ENCODE measurements at regions not wholly inside any gene's neighbourhood (a gene's known extent, or its start where the extent isn't known, plus 50 kb on each side); places are given as distances from the start of the nearest gene placed in this dataset.

DNA sequence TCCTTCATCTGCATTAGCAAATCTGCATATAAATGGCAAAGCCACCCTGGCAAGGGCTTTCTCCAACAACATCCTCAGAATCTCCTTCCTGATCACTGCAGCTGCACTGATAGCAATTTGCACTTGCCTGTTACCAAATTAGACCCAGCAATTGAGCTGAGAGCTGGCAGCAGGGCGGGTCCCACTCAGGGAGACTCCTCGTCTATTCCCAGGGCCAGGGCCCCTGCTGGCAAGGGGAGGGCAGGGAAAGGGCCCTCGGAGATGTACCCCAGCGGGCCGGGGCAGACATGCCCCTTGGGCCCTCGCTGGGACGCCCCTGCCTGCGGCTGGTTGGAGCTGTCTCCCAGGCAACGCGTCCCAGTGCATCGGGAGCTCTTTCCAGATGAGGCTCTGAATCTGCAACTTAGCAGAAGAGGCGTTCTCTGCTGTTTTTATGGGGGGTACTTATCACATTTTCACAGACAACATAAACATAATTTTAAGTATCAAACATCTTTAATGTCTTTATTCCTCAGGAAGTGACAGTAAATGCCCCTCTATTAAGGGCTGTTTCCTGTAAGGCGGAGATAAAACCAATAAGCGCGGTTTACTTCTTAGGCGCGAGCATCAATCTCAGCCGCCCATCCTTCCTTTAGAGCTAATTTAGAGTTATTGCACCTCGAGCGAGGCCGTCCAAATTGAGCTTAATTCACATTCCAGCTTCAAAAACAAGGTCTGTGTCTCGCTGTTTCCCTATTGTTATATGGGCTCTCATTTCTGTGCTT, 249.0 kb upstream of the PPP2R2D start:
- peaks cover 0 to 19% of the 10 kb centered on the region in 2 donors for H3K27me3 ChIP-seq (ENCODE audit: control insufficient read depth in 2 of 2, insufficient read depth in 2 of 2, low read length in 2 of 2)
- Mint-ChIP-seq H3K27ac (no peak overlapping the region), H3K4me3 (no peak overlapping the region), H3K27me3 (ENCODE audit: low read depth in 3 of 3) (peaks cover 17 to 22% (median 20%) of the 10 kb centered on the region in 3 donors), H3K36me3 (no peaks in the 10 kb centered on the region), H3K4me1 (no peaks in the 10 kb centered on the region), H3K9me3 (peaks cover 0 to 1% (median 0%) of the 10 kb centered on the region in 7 donors)
- DNase-seq, result no peak
- H3K27ac ChIP-seq (ENCODE audit: low read depth in 1 of 2, low read length in 2 of 2), result no peak overlapping the region
- TF ChIP-seq, protein P1, sequence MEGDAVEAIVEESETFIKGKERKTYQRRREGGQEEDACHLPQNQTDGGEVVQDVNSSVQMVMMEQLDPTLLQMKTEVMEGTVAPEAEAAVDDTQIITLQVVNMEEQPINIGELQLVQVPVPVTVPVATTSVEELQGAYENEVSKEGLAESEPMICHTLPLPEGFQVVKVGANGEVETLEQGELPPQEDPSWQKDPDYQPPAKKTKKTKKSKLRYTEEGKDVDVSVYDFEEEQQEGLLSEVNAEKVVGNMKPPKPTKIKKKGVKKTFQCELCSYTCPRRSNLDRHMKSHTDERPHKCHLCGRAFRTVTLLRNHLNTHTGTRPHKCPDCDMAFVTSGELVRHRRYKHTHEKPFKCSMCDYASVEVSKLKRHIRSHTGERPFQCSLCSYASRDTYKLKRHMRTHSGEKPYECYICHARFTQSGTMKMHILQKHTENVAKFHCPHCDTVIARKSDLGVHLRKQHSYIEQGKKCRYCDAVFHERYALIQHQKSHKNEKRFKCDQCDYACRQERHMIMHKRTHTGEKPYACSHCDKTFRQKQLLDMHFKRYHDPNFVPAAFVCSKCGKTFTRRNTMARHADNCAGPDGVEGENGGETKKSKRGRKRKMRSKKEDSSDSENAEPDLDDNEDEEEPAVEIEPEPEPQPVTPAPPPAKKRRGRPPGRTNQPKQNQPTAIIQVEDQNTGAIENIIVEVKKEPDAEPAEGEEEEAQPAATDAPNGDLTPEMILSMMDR (IDR thresholded peaks at IDR 0.05), result no peak
- no peak overlapping the region for H2AFZ ChIP-seq (ENCODE audit: insufficient read depth, low read depth, low read length, poor library complexity, severe bottlenecking)
- no peaks in the 10 kb centered on the region for H4K20me1 ChIP-seq (ENCODE audit: insufficient read depth, low read length)
- H3K4me2 ChIP-seq (replicated peaks; ENCODE audit: extremely low read depth, low read length, poor library complexity, severe bottlenecking), result no peak overlapping the region
- no peak overlapping the region for H3K4me3 ChIP-seq (replicated peaks in 1 of 3; ENCODE audit: low read depth in 2 of 3, low read length in 3 of 3)
- intact Hi-C loops (cut with micrococcal nuclease), result no loop called here
- H3K9me3 ChIP-seq (replicated peaks in 1 of 2; ENCODE audit: control insufficient read depth in 1 of 2, insufficient read depth in 1 of 2, low read length in 2 of 2), result no peaks in the 10 kb centered on the region
- 10% methylated on average over 11 of the region's 22 CpGs for WGBS (ENCODE audit: insufficient coverage)
- H3K9ac ChIP-seq (ENCODE audit: insufficient read depth, low read length, poor library complexity, severe bottlenecking), result no peak overlapping the region
- H3K79me2 ChIP-seq (ENCODE audit: insufficient read depth, low read length), result no peaks in the 10 kb centered on the region
- H3K36me3 ChIP-seq (replicated peaks in 1 of 2; ENCODE audit: control insufficient read depth in 1 of 2, insufficient read depth in 2 of 2, low read length in 2 of 2), result no peaks in the 10 kb centered on the region
- no peaks in the 10 kb centered on the region for H3K4me1 ChIP-seq (ENCODE audit: control insufficient read depth in 1 of 2, insufficient read depth in 2 of 2, low read length in 2 of 2)

DNA sequence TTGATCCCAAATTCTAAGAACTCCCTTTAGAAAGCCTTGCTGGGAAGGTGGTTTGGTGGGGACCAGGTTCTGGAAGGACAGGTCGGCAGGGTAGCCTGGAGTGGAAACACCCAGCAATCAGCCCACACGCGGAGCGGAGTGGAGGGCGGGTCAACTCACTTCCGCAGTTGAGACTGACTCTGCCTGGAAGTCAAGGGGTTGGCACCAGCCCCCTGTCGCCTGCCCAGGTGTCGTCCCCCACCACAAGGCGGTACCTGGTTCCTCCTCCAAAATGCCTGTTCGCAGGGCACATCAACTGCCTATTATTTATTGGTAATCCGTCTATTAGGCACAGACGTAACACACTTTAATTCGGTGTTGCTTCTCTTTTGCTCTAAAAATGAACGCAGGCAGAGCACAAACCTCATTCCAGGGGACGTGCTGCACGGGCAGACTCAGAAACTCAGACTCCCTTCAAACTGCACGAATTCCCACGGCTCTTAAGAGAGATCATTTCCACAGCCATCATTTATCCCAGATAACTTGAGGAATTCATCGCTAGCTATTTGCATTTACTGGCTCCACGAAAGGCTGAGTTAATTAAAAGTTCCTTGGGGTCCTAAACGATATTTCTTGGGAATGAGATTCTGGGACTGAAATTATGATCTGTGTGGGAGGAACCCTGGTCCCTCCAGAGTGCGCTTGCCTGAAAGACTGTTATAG, 248.2 kb upstream of the PPP2R2D start:
- no peak overlapping the region for H3K27ac ChIP-seq (ENCODE audit: low read depth in 1 of 2, low read length in 2 of 2)
- Mint-ChIP-seq H3K36me3 (no peaks in the 10 kb centered on the region), H3K27me3 (ENCODE audit: low read depth in 3 of 3) (peaks cover 17 to 22% (median 20%) of the 10 kb centered on the region in 3 donors), H3K9me3 (peaks cover 0 to 1% (median 0%) of the 10 kb centered on the region in 7 donors), H3K27ac (no peak overlapping the region), H3K4me3 (peak overlapping the region in 1 of 2 donors; percentile 12), H3K4me1 (no peaks in the 10 kb centered on the region)
- no peaks in the 10 kb centered on the region for H3K9me3 ChIP-seq (replicated peaks in 1 of 2; ENCODE audit: control insufficient read depth in 1 of 2, insufficient read depth in 1 of 2, low read length in 2 of 2)
- H3K4me1 ChIP-seq (ENCODE audit: control insufficient read depth in 1 of 2, insufficient read depth in 2 of 2, low read length in 2 of 2), result no peaks in the 10 kb centered on the region
- WGBS (ENCODE audit: insufficient coverage), result 42% methylated on average over 21 of the region's 22 CpGs
- TF ChIP-seq, protein P1 (IDR thresholded peaks at IDR 0.05), result no peak
- no peak for DNase-seq
- H3K4me2 ChIP-seq (replicated peaks; ENCODE audit: extremely low read depth, low read length, poor library complexity, severe bottlenecking), result no peak overlapping the region
- H3K4me3 ChIP-seq (replicated peaks in 1 of 3; ENCODE audit: low read depth in 2 of 3, low read length in 3 of 3), result no peak overlapping the region
- H3K36me3 ChIP-seq (replicated peaks in 1 of 2; ENCODE audit: control insufficient read depth in 1 of 2, insufficient read depth in 2 of 2, low read length in 2 of 2), result no peaks in the 10 kb centered on the region
- intact Hi-C loops (cut with micrococcal nuclease), result no loop called here
- H3K79me2 ChIP-seq (ENCODE audit: insufficient read depth, low read length), result no peaks in the 10 kb centered on the region
- peaks cover 0 to 19% of the 10 kb centered on the region in 2 donors for H3K27me3 ChIP-seq (ENCODE audit: control insufficient read depth in 2 of 2, insufficient read depth in 2 of 2, low read length in 2 of 2)
- no peaks in the 10 kb centered on the region for H4K20me1 ChIP-seq (ENCODE audit: insufficient read depth, low read length)
- H2AFZ ChIP-seq (ENCODE audit: insufficient read depth, low read depth, low read length, poor library complexity, severe bottlenecking), result no peak overlapping the region
- H3K9ac ChIP-seq (ENCODE audit: insufficient read depth, low read length, poor library complexity, severe bottlenecking), result no peak overlapping the region

Data from CD14-positive monocyte (primary cell).